Keratinocyte (primary cell): ENCODE measurements at regions not wholly inside any gene's neighbourhood (a gene's known extent, or its start where the extent isn't known, plus 50 kb on each side); places are given as distances from the start of the nearest gene placed in this dataset.
A peak's percentile ranks its signal among the peaks of the same experiment; 100 is the strongest.

Experiments
- DNase-seq: peaks from one replicate; pipeline ENCODE4 v3.0.0-alpha.2; 2011; ENCODE audit warnings: low read depth, missing footprints, low spot score
- FAIRE-seq: peaks from 2 replicates; lab custom pipeline; 2011; peaks lifted over from hg19 to GRCh38; lab: Jason Lieb, UNC
- H2AFZ ChIP-seq: 2 replicates; pipeline ENCODE4 v1.6.0; 2012; ENCODE audit warnings: low read length, control low read depth, inconsistent platforms; ENCODE audit not compliant: control insufficient read depth
- H3K27ac ChIP-seq: 2 replicates; pipeline ENCODE4 v1.5.1; 2011; ENCODE audit warnings: low read length; ENCODE audit not compliant: control insufficient read depth, insufficient read depth
- H3K27me3 ChIP-seq: 3 replicates; pipeline ENCODE4 v1.6.0; 2011; ENCODE audit warnings: low read length; ENCODE audit not compliant: control insufficient read depth, insufficient read depth; ENCODE audit errors: extremely low read depth
- H3K36me3 ChIP-seq, 2 experiments: 2 replicates in 1 of 2; 3 replicates in 1 of 2; pipeline ENCODE4 v1.5.1; 2011; ENCODE audit warnings: low read length in 2 of 2, mild to moderate bottlenecking in 1 of 2; ENCODE audit not compliant: control insufficient read depth in 2 of 2, insufficient read depth in 2 of 2; ENCODE audit errors: extremely low read depth in 1 of 2
- H3K4me1 ChIP-seq: 3 replicates; pipeline ENCODE4 v1.5.1; 2011; ENCODE audit warnings: low read length; ENCODE audit not compliant: control insufficient read depth, insufficient read depth; ENCODE audit errors: extremely low read depth
- H3K4me2 ChIP-seq: 3 replicates; pipeline ENCODE4 v1.6.0; 2011; ENCODE audit warnings: low read depth, low read length; ENCODE audit not compliant: control insufficient read depth, insufficient read depth; ENCODE audit errors: extremely low read depth
- H3K4me3 ChIP-seq, 3 experiments: fragments of 200-600 bp in 1 of 3; sonication (generic) in 1 of 3; 2 replicates in 2 of 3; 3 replicates in 1 of 3; pipeline ENCODE4 v1.5.1; 2011 to 2016; ENCODE audit warnings: low read length in 3 of 3, mild to moderate bottlenecking in 3 of 3, control low read depth in 2 of 3, inconsistent platforms in 1 of 3, low read depth in 1 of 3, mixed read lengths in 1 of 3, mixed run types in 1 of 3, moderate library complexity in 1 of 3; ENCODE audit not compliant: control insufficient read depth in 2 of 3, insufficient read depth in 2 of 3; ENCODE audit errors: extremely low read depth in 1 of 3
- H3K79me2 ChIP-seq: 2 replicates; pipeline ENCODE4 v1.6.0; 2012; ENCODE audit warnings: low read length; ENCODE audit not compliant: control insufficient read depth, insufficient read depth
- H3K9ac ChIP-seq: 3 replicates; pipeline ENCODE4 v1.6.0; 2011; ENCODE audit warnings: low read length; ENCODE audit not compliant: control insufficient read depth, insufficient read depth; ENCODE audit errors: extremely low read depth
- H3K9me1 ChIP-seq: 3 replicates; pipeline ENCODE4 v1.6.0; 2011; ENCODE audit warnings: low read length; ENCODE audit not compliant: control insufficient read depth, insufficient read depth; ENCODE audit errors: extremely low read depth
- H3K9me3 ChIP-seq: 2 replicates; pipeline ENCODE4 v1.5.1; 2012; ENCODE audit warnings: low read depth, low read length; ENCODE audit not compliant: control insufficient read depth
- H4K20me1 ChIP-seq: 3 replicates; pipeline ENCODE4 v1.6.0; 2011; ENCODE audit warnings: low read length; ENCODE audit not compliant: control insufficient read depth, insufficient read depth; ENCODE audit errors: extremely low read depth
- EZH2 ChIP-seq: IDR thresholded peaks from one replicate; pipeline ENCODE4 v1.6.1; 2012; ENCODE audit warnings: inconsistent platforms, mild to moderate bottlenecking, low read length, moderate library complexity
- dilution Hi-C: fragments of 300-500 bp; cut with MboI; formaldehyde crosslinking; loops from one replicate; pipeline ENCODE4 v1.7.0; 2020; ENCODE audit warnings: low sequenced_read_pairs; ENCODE audit not compliant: extremely low pct_ligation_motif_present
- TF ChIP-seq, protein P1 (sequence below), 3 experiments: IDR thresholded peaks in 1 of 3; conservative IDR thresholded peaks in 1 of 3; optimal IDR thresholded peaks in 1 of 3; 2 replicates in 2 of 3; 3 replicates in 1 of 3; pipeline versions ENCODE3 to v1.5.1; 2011; ENCODE audit warnings: low read length in 3 of 3, mild to moderate bottlenecking in 3 of 3, moderate library complexity in 2 of 3, control low read depth in 1 of 3, inconsistent platforms in 1 of 3; ENCODE audit not compliant: insufficient read depth in 2 of 3; ENCODE audit errors: extremely low read depth in 1 of 3

DNA sequence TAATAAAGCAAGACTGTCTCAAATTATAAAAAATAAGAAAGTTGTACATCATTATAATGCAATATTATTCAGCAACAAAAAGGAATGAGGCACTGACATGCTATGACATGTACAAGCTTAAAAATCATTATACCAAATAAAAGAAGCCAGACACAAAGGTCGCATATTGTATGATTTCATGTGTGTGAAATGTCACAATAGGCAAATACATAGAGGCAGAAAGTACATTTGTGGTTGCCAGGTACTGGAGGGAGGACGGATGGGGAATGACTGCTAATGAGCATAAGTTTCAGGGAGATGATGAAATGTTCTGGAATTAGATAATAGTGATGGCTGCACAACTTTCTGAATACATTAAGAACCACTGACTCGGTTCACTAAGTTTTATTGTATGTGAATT lies 73.6 kb upstream of the NBPF3 start:
- TF ChIP-seq EZH2, result no peak
- TF ChIP-seq, protein P1, sequence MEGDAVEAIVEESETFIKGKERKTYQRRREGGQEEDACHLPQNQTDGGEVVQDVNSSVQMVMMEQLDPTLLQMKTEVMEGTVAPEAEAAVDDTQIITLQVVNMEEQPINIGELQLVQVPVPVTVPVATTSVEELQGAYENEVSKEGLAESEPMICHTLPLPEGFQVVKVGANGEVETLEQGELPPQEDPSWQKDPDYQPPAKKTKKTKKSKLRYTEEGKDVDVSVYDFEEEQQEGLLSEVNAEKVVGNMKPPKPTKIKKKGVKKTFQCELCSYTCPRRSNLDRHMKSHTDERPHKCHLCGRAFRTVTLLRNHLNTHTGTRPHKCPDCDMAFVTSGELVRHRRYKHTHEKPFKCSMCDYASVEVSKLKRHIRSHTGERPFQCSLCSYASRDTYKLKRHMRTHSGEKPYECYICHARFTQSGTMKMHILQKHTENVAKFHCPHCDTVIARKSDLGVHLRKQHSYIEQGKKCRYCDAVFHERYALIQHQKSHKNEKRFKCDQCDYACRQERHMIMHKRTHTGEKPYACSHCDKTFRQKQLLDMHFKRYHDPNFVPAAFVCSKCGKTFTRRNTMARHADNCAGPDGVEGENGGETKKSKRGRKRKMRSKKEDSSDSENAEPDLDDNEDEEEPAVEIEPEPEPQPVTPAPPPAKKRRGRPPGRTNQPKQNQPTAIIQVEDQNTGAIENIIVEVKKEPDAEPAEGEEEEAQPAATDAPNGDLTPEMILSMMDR (optimal IDR thresholded peaks at IDR 0.05 in 1 of 3, IDR thresholded peaks at IDR 0.05 in 1 of 3, conservative IDR thresholded peaks at IDR 0.05 in 1 of 3; ENCODE audit: extremely low read depth in 1 of 3, insufficient read depth in 2 of 3, low read length in 3 of 3), result no peak
- Histone ChIP-seq H3K4me1 (peaks cover 12% of the 10 kb centered on the region), H3K27ac (no peak overlapping the region), H3K9me1 (no peaks in the 10 kb centered on the region), H3K36me3 (no peaks in the 10 kb centered on the region), H3K4me2 (no peak overlapping the region), H2AFZ (no peak overlapping the region), H3K4me3 (no peak overlapping the region), H3K79me2 (no peaks in the 10 kb centered on the region), H3K9ac (no peak overlapping the region), H4K20me1 (no peaks in the 10 kb centered on the region), H3K9me3 (no peaks in the 10 kb centered on the region), H3K27me3 (no peaks in the 10 kb centered on the region)
- DNase-seq, result no peak
- peak; percentile 56 for FAIRE-seq
- dilution Hi-C loops, result loop anchor here (10.0 kb wide), 1 partner anchor 121 kb away; no protein-coding TSS in a partner anchor

DNA sequence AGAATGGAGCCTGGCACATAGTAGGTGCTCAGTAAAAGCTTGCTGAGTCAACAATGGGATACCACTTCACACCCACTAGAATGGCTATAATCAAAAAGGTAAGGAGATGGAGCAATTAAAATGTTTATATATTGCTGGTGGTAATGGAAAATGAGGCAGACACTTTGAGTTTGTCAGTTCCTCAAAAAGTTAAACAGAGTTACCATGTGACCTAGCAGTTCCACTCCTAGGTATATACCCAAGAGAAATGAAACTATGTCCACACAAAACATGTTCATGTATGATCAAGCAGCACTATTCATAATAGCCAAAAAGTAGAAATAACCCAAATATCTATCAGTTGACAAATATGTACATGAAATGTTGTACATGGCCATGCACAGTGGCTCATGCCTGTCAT lies 74.8 kb upstream of the ECE1 start:
- H3K4me2 ChIP-seq, result no peak overlapping the region
- no peaks in the 10 kb centered on the region for H3K9me3 ChIP-seq
- H3K27ac ChIP-seq, result no peak overlapping the region
- dilution Hi-C loops, result loop anchor here (10.0 kb wide), 1 partner anchor 120 kb away; no protein-coding TSS in a partner anchor
- no peak overlapping the region for H3K4me3 ChIP-seq
- TF ChIP-seq EZH2, result no peak
- TF ChIP-seq, protein P1 (optimal IDR thresholded peaks at IDR 0.05 in 1 of 3, IDR thresholded peaks at IDR 0.05 in 1 of 3, conservative IDR thresholded peaks at IDR 0.05 in 1 of 3; ENCODE audit: extremely low read depth in 1 of 3, insufficient read depth in 2 of 3, low read length in 3 of 3), result no peak
- FAIRE-seq (no peak), DNase-seq (no peak)
- no peak overlapping the region for H2AFZ ChIP-seq
- no peaks in the 10 kb centered on the region for H3K36me3 ChIP-seq
- H3K4me1 ChIP-seq, result peaks cover 14% of the 10 kb centered on the region
- no peaks in the 10 kb centered on the region for H3K79me2 ChIP-seq
- H3K9ac ChIP-seq, result no peak overlapping the region
- no peaks in the 10 kb centered on the region for H3K9me1 ChIP-seq
- no peaks in the 10 kb centered on the region for H3K27me3 ChIP-seq
- H4K20me1 ChIP-seq, result no peaks in the 10 kb centered on the region
